Jurkat, Clone E6-1 (cell line): ENCODE measurements at regions not wholly inside any gene's neighbourhood (a gene's known extent, or its start where the extent isn't known, plus 50 kb on each side); places are given as distances from the start of the nearest gene placed in this dataset.
"Not testable (repeated sequence)": the region's sequence is repeated elsewhere in the genome, so short reads cannot be mapped to it uniquely, and the experiment has no call there.

ENCODE experiments used
- DNase-seq: peaks from one replicate; pipeline ENCODE4 v3.0.0-alpha.2; 2011; ENCODE audit warnings: low read depth, low spot score
- H3K4me3 ChIP-seq: 2 replicates; pipeline ENCODE4 v1.5.1; 2011; ENCODE audit warnings: mild to moderate bottlenecking, low read length, control low read depth, moderate library complexity

DNA sequence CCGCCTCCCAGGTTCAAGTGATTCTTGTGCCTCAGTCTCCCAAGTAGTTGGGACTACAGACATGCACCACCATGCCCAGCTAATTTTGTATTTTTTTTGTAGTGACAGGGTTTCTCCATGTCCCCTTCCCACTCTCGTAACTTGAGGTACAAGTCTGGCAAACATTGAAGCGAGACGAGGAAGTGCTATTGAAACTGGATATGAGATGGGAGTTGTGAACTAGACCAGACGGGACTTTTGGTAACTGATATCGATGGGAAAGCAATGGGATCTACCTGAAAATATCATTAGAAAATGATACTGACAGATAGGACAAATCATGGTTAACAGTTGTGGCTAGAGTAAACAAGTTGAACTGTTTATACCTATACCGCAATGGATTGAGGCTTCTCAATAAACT, 95.2 kb upstream of the TRABD2B start:
- DNase-seq, result no peak
- no peak overlapping the region for H3K4me3 ChIP-seq

DNA sequence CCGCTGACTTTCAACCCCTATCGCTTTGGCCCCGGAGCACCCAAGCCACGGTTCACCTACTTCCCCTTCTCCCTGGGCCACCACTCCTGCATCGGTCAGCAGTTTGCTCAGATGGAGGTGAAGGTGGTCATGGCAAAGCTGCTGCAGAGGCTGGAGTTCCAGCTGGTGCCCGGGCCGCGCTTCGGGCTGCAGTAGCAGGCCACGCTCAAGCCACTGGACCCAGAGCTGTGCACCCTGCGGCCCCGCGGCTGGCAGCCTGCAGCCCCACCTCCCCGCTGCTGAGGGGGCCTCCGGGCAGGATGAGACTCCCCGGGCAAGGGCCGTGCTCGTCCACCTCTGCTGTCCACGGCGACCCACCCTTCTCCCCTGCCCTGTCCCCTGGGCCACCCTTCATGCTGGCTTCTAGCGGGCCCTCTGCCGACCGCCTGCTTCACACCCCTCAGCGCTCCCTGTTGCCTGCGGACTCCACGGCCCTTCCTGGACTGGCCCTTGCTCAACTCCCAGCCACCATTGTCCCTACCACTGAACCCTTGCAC, 92.2 kb upstream of the TRABD2B start:
- H3K4me3 ChIP-seq, result no peak overlapping the region
- DNase-seq, result no peak

GRCh38 chr1:48084826-48085225, 87.6 kb upstream of the TRABD2B start:
- no peak overlapping the region for H3K4me3 ChIP-seq
- no peak for DNase-seq

DNA sequence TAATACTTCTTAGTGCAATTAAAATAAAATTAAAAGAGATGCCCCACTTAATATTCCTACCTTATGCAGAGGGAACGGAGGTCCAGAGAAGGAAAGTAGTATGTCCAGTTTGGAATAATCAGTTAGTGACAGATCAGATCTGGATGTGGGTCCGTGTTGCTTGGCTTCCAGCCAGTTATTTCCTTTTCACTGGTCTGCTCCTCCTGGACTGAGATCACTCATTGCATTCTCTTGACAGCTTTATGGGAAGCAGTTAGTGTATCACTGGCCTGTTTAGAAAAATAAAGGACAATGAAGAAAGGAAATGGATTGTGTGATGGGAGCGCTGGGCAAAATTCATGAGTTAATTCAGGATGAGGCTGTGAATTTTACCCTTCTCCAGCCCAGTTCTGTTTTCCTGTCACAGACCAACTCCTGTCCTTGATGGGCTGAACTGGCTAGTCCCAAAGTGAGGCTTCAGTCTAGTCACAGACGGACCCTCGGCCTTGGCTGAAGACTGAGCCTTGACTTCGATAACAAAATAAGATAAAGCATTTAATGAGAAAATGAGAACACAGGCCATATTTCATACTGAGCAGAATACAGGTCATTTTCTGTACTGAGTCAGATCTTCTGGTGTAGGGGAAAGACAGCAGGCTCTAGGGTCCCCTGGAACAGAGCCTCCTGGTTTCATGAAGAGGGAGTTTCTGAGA, 85.2 kb upstream of the TRABD2B start:
- H3K4me3 ChIP-seq, result no peak overlapping the region
- no peak for DNase-seq

DNA sequence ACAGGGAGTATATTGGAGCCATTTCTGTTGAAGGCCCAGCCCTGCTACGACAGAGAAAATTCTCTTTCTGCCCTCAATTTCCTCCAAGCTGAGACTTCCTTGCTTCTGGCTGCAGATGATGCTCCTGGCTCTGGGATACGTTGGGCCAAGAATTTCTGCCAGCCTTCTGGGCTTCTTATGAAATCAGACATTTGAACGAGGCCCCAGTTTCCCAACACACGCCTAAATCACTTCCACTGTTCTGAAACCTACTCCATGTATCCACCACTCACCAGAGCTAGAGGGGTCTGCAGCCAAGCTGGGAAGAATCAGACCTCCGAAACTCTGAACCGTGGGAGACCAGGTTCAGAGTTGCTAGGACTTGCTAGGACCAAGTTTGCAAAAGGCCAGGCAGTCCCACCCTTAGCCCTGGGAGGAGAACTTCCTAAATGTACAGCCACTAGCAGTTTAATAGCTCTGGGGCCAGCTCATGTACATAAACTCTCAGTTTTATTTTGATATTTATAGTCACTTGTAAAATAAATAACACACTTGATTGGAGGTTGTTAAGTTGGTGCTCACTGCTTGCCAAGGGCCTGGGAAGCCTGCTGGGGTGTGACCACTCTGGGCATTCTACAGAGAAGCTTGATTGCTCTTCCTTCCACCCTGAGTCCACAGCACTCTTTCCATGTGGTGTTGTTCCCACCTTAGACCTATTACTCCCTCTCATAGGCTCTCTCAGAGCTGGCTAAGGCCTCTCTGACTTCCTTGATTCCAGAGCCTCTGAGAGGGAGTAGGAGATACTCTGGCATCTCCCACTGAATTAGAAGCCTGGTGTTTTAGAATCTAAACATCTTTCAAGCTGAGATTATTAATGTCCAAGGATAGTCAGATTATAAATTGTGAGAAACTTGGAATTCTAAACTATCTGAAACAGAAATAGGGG, 83.4 kb upstream of the TRABD2B start:
- no peak for DNase-seq
- no peak overlapping the region for H3K4me3 ChIP-seq

GRCh38 chr1:48079096-48079495, 81.9 kb upstream of the TRABD2B start:
- H3K4me3 ChIP-seq, result no peak overlapping the region
- DNase-seq, result no peak

GRCh38 chr1:48077795-48078222, 80.6 kb upstream of the TRABD2B start:
- no peak for DNase-seq

DNA sequence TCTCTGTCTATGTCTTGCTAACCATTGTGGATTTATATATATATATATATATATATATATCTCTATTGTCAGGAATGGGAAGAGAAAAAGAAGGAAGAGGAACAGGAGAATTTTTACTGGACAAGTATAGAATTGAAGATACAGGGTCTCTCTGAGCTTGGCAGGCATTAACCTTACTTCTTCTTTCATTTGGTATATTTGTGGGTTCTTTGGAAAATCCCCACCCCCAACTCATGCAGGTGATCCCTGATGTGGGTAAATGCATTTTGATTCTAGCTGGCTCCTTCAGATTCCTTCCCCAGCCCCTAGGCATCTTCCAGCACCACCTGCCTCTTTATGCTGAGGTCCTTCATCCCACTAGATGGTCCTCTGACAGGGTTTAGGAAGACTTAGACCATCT, 78.8 kb upstream of the TRABD2B start:
- no peak for DNase-seq
- H3K4me3 ChIP-seq, result no peak overlapping the region

More at GRCh38 chr1:48077795-48078222, 80.6 kb upstream of the TRABD2B start:
- H3K4me3 ChIP-seq, result no peak overlapping the region

DNA sequence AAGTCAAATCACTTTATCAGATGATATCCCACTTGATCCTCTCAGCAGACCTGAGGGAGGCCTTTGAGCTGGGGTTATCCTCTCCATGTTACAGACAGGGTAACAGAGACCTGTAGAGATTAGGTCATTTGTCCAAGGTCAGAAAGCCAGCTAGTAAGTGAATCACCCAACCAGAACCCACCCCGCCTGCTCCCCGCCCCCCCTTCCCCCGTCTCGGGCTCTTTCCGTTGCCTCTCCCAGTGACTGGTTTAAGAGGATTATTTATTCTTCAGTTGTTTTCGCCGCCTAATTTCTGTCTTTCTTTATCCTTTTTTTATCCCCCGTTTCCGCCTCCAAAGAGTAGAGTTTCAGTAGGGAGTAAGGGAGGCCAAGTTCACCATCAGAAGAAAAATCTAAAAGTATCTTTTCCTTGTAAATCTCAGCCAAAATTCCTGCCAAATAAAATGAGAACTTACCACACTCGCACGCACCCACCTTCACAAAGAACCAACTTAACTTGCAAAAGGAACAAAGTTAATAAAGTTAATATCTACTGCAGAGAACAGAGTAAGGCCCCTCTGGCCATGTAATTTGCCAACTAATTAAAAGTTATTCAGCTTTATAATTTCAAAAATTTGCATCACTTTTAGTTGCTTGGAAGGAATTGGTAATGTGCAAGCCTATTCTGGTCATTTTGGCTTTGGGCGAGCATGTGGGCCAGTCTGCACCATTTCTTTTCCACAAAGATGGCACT, 76.8 kb upstream of the TRABD2B start:
- no peak for DNase-seq
- no peak overlapping the region for H3K4me3 ChIP-seq

GRCh38 chr1:48071513-48071912, 74.3 kb upstream of the TRABD2B start:
- DNase-seq, result no peak
- H3K4me3 ChIP-seq, result no peak overlapping the region

DNA sequence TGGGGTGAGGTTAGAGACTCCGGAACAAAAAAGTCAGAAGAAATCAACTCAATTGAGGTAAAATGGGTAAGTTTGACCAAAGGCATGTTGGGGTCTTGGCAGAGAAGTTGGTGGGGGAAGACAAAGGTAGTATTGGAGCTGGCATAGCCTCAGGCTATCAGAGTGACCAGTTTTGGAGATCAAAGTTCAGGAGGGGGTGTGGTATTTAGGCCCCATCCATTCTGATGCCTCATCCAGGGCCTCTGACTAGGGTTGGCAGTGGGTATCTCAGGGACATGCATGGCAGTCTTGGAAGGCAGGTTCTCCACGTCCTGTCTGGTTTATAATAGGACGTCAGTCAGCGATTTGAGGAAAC, 73.2 kb upstream of the TRABD2B start:
- no peak overlapping the region for H3K4me3 ChIP-seq
- no peak for DNase-seq

DNA sequence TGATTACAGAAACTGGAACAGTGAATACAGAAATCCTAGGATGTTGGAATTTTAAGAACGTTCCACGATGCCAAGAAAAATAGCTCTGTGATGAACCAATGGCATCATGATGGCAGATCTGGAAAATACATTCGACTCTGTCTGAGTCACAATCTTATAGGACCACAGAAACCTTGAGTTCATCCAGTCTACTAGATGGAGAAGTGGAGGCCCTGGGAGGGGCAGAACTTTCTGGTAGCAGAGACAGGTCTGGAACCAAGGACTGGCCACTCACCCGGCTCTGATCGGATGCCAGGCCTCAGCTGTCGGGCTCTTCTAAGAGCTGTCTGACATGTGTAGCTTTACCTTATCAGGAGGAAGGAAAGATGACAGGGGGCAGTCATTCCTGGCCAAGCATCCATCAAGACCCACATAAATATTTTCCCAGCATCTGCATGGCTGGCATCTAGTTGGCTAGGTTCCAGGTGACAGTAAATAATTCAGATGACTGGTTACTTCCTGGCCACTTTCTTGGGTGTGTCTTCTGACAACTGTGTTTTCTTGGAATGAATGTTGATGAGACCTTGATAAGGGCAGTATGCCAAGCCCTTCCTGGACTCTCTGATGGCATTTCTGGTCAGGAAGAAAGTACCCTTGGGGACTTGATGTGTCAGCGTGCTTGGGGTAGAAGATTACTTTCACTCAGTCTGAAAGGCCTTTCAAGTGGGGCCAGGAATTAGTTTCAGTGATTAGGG, 72.6 kb upstream of the TRABD2B start:
- DNase-seq, result no peak
- H3K4me3 ChIP-seq, result no peak overlapping the region

- no peak overlapping the region for H3K4me3 ChIP-seq
These were observed 71.0 kb upstream of the TRABD2B start for GRCh38 chr1:48068206-48068605.

DNA sequence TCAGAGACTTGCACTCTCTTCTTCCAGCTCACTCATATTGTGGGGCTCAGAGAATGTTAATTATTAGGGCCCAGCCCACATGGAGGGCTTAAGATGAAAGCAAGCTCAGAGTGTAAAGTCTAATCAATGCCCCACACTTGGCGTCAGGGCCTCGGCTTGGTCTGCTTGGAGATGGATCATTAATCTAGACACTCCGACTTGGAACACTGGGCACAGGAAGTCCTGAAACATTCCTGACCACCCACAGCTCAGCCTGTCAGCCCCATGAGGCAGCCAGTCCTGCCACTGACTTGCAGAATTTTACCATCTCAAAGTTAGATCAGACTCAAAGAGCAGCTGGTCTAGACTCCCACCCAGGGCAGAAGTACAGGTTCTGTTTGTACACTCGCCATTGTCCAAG, 69.8 kb upstream of the TRABD2B start:
- H3K4me3 ChIP-seq, result no peak overlapping the region
- DNase-seq, result no peak

More at GRCh38 chr1:48068206-48068605, 71.0 kb upstream of the TRABD2B start:
- no peak for DNase-seq

GRCh38 chr1:48064693-48065092, 67.5 kb upstream of the TRABD2B start:
- H3K4me3 ChIP-seq, DNase-seq: not testable (repeated sequence)

DNA sequence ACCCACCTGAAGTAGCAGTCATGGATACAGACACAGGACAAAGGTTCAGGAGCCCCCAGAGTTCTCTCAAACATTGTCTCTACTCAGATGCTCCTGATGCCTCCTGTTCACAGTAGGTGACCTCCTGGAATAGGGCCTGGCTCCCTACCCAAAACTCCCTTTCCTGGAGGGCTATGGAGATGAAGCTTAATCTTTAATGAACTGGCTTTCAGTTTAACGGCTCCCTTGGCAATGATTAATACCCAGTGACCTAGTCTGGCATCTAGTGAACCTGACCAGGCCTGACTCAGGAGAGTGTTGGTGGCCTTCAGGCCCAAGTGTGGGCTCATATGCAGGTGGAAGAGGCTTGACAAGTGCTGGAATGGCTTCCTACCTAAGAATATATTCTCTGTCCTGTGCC, 65.2 kb upstream of the TRABD2B start:
- DNase-seq, result no peak
- H3K4me3 ChIP-seq, result no peak overlapping the region

GRCh38 chr1:48061162-48062136, 64.3 kb upstream of the TRABD2B start:
- DNase-seq, result peak; percentile 39
- H3K4me3 ChIP-seq, result no peak overlapping the region

DNA sequence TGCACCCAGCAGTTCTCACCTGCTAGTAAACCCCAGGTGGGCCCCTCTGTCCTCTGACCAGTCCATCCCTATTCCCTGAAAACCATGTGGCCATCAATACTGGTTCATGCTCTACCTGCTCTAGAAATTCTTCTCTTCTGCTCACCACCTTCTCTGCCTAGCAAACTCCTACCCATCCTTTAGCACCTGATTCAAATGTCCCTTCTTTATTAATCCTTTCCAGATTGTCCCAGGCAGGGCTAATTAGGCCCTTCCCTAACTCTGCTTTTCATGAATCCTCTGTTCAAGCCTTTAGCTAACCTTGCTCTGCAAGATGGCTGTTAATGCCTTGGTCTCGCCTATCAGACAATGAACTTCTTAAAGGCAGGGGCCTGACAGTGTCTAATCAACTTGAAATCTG, 62.1 kb upstream of the TRABD2B start:
- H3K4me3 ChIP-seq, result no peak overlapping the region
- no peak for DNase-seq
